T-helper 2 cell (primary cell): ENCODE measurements at regions not wholly inside any gene's neighbourhood (a gene's known extent, or its start where the extent isn't known, plus 50 kb on each side); places are given as distances from the start of the nearest gene placed in this dataset.

Experiments used
- DNase-seq, 5 experiments: peaks; one replicate each; pipeline versions ENCODE4 v3.0.0 to v3.0.0-alpha.2; 2012 to 2022

DNA sequence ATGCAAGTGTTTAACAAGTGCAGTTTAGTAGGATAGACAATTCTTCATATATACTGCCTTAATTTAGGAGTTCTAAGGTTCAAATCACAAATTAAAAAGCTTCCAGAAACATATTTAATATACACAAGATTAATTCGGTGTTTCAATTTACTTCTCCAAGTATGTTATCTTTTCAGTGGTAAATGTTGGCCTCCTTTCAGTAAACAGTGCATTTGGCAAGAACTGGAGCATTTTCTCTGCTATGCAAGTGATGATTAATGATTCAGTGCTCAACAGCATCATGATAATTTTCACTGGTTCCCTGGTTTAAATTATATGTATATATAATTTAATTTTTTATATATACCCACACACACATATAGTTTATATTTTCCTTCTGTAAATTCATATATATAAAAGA is 541.7 kb downstream of the EFNA5 start:
- DNase-seq = no peak

DNA sequence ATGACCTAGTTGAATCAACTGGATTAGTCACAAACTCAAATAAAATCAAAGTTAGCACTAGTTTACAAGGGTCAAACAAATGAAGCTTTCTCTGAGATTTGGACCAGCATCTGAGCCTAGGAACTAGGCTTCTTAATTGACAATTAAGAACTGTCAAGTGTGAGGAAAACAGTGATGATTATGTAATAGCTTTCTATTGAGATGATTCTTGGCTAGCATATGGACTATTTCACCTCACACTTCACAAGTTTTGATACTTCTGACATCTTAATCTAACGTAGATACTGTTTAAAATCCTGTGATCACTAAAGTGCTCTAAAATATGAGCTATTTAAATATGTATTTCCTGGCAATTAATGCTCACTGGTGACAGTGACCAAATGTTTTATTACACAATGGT is 542.9 kb downstream of the EFNA5 start:
- DNase-seq = no peak

- DNase-seq = no peak
These were observed 544.4 kb downstream of the EFNA5 start for GRCh38 chr5:107126341-107126740.

GRCh38 chr5:107124376-107124775 is 546.4 kb downstream of the EFNA5 start:
- DNase-seq = no peak

- DNase-seq = no peak
These were observed 547.7 kb downstream of the EFNA5 start for GRCh38 chr5:107123014-107123413.

GRCh38 chr5:107121793-107122519 is 548.8 kb downstream of the EFNA5 start:
- DNase-seq = no peak

- DNase-seq = no peak
These were observed 551.1 kb downstream of the EFNA5 start for GRCh38 chr5:107119656-107120055.

GRCh38 chr5:107118184-107119019 is 552.3 kb downstream of the EFNA5 start:
- no peak for DNase-seq

DNA sequence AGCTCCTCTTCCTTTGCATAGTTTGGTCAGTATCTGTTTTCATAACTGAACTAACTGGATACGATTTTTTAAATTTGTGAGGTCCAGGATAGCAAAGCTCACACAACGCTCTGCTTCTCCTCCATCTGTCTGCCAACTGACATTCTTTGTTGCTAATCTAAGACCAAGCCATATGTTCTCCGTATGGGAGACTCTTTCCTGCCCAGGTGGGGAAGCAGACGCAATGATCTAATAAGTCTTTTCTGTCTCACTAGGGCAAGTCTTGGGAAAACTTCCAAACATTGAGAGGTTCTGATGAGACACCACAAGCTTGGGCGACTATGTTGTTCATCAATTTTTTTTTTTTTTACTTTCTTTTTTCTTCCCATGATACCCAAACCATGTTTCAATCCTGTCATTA is 558.5 kb downstream of the EFNA5 start:
- DNase-seq = no peak

DNA sequence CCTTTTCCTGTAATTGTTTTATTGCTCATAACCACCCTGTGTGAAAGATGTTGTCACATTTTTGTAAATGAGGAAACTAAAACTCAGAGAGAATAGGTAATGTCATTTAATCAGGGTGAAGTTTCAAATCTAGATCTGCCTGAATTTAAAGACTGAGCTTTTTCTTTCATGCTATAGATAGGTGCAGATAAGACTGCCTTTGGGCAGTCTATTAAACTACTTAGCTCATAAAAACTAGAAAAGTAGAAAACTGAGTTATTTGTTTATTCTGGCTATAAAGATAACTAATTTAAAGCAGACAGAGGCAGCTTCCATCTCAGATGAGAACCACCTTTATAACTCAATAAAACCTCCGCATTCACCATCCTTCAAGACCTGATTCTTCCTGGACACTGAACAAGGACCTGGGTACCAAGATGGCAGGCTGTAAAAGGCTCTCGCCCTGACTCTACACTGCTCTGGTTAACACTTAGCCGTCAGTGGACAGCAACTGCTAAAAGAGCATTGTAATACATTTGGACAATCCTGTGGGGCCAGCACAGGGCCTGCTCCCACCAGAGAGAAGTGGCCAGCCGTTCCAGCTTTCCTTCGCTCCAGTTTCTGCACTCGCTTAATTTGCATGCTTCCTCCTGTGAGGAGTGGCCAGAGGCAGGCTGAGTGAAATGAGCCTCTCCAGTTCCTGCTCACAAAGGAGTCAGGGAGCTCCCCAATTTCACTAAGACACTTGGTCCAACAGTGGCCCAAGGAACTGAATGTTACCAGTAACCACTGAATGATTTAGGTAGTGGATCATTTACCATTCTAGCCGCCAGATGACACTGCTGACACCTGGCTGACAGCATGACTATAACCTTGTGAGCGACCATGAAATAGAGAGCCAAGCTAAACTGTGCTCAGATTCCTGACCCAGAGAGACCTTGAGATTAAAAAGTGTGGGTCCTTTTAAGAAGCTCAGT is 566.4 kb downstream of the EFNA5 start:
- DNase-seq = no peak

- no peak for DNase-seq
These were observed 567.2 kb downstream of the EFNA5 start for GRCh38 chr5:107103522-107103921.

DNA sequence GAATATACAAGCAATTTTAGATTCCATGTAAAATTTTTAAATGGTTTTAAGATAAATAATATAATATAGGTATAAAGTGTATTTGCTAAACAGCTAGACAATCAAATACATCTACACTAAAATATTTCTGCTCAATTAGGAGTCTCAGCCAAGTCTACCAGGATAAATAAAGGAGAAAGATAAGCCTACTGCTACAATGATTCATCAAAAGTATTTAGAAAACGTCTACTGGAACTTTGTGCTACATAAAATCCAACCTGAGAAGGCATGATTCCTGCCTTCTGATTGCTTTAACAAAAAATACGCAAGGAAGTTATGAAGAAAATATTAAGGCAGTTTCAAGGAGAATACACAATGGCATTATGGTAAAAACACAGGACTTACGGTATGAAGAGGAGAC is 570.6 kb downstream of the EFNA5 start:
- no peak for DNase-seq

DNA sequence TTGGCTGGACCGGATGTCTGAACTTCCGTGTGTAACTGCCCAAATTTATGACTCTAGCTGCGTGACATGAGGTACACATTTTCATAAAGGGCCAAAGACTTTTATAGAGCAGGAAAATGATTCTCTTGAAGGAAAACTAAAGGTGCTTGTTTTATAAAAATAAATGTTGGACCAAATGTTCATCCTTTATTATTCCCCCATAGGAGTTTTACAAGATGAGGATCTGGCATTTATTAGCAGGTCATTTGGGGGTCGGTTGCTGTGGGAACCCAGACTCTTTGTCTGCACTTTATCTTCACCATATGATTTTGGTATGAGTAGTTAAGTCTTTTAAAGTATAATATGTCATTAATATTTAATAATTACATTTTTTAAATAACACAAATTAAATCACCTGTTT is 571.2 kb downstream of the EFNA5 start:
- no peak for DNase-seq

DNA sequence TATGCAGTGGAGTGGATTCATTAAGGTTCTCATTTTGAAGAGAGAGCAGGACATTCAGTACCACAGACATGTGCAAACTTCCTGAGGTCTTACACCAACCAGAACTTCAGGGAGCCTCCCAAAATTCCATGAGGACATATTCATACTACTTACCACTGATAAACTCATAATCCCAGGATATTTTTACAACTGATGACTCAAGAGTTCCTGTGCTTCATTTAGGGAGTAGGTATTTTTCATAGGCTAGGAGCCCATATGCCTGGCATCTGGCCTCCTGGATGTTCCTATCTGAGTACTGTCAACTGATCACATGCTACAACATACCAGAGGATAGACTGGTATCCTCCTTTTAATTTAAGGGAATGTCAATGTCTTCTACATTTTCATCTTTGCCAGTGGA is 578.0 kb downstream of the EFNA5 start:
- no peak for DNase-seq

- no peak for DNase-seq
These were observed 580.2 kb downstream of the EFNA5 start for GRCh38 chr5:107090506-107090905.

GRCh38 chr5:107088907-107089306 is 581.8 kb downstream of the EFNA5 start:
- DNase-seq = no peak

GRCh38 chr5:107085572-107085971 is 585.2 kb downstream of the EFNA5 start:
- no peak for DNase-seq

DNA sequence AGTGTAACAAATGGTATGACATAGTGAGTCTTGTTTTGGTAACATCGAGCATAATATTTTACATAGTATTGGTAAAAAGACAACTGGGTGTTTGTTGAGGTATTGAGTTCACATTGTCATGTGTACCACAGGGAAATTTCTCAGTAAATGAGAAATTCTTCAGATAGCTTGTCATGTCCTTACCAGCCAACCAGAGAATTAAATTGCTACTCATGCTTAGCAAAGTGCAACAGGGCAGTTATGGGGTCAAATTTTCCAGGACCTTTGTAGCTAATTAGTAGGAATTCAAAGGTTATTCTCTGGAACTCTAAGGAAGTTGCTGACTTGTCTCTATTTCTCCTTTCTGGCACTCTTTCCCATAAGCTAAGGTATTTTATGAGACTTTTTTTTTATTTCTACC is 595.7 kb downstream of the EFNA5 start:
- no peak for DNase-seq

DNA sequence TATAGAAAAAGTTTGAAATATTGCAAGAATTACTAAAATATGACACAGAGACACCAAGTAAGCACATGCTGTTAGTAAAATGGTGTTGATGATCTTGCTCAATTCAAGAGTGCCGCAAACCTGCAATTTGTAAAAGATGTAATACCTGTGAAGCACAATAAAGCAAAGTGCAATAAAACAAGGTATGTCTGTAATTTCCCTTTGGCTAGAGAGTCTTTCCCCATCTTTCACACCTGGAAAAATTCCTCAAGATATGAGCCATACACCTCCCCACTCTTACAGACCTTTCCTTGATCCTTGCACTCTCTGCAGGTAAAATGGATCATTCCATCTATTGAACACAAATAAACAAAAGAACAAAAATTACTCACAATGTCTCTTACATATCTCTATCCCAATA is 597.8 kb downstream of the EFNA5 start:
- no peak for DNase-seq

DNA sequence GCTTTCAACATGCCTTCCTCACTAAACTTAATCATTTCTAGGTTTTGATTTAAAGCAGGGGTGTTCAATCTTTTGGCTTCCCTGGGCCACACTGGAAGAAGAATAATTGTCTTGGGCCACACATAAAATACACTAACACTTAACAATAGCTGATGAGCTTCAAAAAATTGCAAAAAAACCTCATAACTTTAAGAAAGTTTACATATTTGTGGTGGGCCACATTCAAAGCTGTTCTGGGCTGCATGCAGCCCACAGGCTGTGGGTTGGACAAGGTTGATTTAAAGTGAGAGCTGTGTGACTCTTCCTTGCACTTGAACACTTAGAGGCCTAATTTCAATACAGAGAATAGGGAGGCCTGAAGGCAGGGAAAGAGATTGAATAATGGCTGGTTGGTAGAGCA is 598.3 kb downstream of the EFNA5 start:
- no peak for DNase-seq

GRCh38 chr5:107068782-107069181 is 602.0 kb downstream of the EFNA5 start:
- no peak for DNase-seq

DNA sequence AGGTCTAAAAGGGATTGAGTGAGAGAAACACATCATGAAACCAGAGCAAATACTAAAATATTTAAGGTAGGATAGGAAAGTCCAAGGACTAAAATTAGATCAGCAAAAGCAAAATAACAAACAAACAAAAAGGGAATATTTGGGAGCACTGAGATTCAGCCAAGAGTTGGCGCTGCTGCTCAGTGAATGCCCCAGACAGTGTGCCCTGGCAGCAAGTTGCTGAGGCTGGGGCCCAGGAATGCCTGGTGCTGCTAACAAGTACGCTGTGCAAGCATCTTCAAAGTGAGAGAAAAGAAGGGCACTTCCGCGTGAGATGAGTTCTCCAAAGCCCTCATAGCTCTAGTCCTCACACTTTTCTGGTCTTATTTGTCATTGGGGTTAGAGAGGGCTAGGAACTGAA is 603.3 kb downstream of the EFNA5 start:
- no peak for DNase-seq

DNA sequence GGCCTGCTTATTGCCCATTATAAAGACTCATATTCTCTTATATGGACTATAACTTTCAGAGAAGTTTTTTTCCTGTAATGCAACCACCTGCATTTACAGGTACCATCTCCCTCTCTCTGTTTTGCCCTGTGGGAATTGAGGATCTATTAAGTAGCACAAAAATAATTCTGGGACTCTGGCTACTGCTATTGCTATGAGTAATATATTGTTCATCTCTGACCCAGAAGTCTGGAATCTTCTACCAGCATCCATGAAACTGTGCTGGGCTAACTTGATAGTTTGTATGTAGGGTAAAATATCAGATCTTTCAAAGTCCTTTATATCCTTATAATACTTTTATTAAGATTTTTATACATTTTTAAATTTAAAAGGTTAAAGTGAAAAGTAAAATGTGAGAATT is 607.2 kb downstream of the EFNA5 start:
- DNase-seq = no peak
